ENCODE measurements at regions not wholly inside any gene's neighbourhood (a gene's known extent, or its start where the extent isn't known, plus 50 kb on each side); places are given as distances from the start of the nearest gene placed in this dataset.
A peak's percentile ranks its signal among the peaks of the same experiment; 100 is the strongest.
"Not testable (repeated sequence)": the region's sequence is repeated elsewhere in the genome, so short reads cannot be mapped to it uniquely, and the experiment has no call there.

DNA sequence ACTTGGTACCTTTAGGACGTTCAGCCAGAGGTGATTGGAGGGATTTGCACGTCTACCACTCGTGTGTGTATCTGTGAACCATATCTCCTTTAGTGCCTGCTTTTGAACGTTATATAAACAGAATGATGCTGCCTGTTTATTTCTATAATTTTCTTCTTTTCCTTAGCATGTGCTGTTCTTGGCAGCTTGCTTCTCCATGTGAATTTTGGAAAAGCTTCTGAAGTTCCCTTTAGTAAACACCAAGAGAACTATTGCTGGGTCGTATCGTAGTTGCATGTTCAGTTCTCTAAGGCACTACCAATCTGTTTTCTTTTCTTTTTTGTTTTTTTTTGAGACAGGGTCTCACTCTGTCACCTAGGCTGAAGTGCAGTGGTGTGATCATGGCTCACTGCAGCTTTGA lies 73.8 kb upstream of the FANCC start:
- not testable (repeated sequence) for DNase-seq (ENCODE audit: low spot score)

DNA sequence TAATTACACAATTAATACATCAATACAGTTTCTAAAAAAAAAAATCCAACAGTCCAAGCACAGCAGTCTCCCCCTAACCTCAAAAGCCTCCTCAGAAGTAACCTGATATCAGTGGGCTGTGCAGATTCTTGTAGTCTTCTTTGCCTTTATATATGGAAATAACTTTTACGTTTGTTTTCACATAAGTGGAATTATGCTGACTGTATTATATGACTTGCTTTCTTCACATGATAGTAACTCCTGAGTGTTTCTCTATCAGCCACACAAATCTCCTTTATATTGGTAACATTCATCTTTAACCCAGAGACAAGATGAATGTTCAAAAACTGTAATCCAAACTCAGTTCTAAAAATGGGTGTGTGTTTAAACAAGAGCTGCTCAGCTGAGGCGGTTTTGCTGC lies 71.9 kb upstream of the FANCC start:
- DNase-seq (ENCODE audit: low spot score): no peak

DNA sequence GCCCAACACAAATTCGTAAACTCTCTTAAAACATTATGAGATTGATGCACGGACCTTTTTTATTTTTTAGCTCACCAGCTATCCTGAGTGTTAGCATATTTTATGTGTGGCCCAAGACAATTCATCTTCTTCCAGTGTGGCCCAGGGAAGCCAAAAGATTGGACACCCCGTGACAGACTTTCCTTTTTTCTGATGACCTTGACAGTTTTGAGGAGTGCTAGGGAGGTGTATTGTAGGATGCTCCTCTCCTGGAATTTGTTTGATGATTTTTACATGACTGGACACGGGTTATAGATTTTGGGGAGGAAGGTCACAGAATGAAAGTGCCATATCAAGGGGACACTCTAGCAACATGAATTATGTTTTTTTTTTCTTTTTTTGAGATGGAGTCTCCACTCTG lies 69.3 kb upstream of the FANCC start:
- DNase-seq (ENCODE audit: low spot score): no peak

DNA sequence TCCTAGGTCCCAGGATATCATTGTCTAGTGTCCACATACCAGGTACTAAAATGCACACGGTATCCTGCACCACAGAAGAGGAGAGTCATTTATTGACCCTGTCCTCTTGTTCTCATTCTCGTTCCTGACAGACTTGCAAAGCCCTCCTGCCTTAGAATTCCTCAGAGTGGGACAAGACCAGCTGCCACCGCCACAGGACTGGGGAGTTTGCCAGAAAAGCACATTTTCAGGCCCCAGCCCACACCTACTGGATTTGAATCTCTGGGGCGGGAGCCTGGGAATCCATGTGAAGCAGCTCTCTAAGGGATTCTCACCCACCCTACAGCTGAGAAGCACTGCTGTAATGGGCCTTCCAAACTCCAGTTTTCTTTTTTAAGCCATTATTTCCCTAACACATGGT lies 68.0 kb upstream of the FANCC start:
- DNase-seq (ENCODE audit: low spot score): no peak

DNA sequence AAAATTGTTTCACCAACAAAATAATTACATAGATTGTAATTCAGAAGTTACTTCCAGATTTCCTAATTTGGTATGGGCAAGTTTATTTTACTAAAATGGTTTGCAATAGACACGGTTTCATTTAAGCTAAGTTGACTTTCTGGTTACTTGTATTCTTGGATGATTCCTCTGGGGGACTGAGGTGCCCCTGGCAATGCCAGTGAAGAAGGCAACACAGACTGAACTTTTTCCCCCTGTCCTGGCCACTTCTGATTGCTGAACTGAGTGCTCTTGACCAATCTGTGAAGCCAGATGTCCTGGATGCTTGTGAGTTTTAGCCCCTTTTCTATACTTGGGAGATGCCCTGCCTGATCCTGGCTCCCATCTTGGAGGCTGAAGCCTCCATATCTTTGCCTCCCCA lies 66.3 kb upstream of the FANCC start:
- DNase-seq (ENCODE audit: low spot score): no peak

DNA sequence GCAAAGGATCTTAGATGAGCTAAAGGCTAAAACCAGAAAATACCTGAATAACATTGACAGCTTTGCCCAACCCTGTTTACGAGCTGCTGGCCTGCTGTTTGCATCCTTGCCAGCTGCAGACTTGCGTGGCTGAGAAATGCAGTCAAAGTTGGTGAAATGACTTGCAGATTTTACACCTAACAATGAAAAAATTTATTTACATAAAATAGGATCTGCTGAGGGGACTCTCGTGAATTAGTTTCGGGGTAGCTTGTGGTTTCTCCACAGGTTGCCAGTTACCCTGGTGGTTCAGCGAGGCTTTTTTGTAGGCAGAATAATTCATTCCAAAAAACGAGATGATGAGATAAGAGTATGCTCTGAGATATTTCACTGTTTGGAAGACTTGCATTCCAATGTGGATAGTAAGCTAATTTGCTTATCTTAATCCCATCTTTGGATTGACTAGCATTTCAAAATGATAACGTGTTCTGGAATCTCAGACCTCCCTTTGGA lies 65.7 kb upstream of the FANCC start:
- DNase-seq (ENCODE audit: low spot score): peak; percentile 82

DNA sequence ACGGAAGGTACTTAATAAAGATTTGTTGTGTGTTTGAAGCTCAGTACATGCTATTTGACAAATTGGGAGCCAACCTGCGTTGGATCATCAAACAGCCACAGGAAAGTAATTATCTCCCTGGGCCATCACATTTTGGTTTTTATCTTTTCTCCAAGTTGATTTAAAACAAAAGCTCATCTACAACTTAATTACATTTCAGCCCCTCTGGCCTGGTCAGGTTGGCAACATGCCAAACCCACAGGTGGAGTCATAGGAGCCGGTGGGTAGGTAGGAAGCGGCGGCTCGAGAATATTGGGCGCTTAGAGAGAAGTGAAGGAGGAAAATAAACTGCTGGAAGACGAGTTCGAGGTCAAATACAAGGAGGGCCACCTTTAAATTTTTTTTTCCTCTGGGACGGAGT lies 64.9 kb upstream of the FANCC start:
- no peak for DNase-seq (ENCODE audit: low spot score)

DNA sequence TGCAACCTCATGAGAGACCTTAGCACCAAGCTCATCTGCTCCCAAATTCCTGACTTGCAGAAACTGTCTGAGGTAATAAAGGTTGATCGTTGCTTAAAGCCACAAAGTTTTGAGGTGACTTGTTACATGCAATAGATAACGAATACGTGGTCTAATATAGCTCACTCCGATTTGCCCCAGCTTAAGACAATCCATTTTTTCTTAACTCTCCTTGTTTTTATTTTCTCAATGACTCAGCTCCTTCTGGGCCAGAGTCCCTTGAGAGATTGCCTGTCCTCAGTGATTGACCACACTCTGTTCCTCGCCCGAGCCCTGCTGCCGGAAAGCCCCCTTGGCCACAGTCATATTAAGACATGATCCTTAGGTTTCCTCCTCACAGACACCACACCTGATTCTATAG lies 63.7 kb upstream of the FANCC start:
- no peak for DNase-seq (ENCODE audit: low spot score)

DNA sequence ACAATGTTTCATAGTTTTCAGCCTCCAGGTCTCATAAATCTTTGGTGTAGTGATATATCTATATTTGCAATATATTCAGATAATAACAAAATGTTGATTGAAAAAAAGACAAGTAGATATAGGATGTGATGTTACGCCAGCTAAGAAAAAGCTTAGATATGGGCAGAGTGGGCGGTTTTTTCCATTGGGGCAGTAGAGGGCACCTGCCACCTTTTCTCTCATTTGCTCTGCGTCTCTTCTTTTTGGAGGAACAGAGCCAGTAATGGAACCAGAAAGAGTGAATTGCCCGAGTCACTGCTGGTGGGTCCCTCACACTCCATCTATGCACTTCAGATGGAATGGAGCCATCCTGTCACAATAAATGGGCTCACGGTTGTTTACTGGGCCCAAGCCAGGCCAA lies 62.1 kb upstream of the FANCC start:
- no peak for DNase-seq (ENCODE audit: low spot score)

DNA sequence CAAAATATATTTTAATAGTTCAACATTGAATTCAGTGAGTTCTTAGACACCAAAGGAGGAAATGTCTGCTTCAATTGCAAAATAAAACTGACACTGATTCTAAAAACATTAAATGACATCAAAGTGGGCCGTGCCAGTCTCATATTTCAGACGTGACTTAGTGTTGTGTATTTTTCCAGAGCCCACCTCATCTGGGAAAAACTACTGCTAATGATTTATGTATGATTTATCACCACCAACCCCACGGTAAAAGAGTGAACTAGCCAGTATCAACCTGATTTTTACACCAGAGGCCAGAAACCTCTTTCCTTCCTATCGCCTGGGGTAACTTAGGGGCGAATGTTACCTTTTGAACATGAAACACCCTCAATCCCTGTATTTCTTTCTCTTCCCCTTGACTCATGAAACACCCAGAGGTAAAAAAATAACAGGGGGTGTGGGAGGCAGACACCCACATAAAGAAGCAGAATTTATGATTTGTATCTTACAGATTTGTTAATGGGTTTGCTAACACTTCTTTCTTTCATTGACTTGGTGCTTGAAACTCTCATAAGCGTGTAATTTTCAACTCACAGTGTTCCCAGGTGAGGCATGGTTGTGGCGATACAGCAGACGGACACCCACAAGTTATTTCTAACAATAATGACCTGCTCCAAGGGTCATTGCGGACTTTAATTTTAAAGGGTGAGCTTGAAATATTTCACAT lies 56.4 kb upstream of the FANCC start:
- no peak for DNase-seq (ENCODE audit: low spot score)

DNA sequence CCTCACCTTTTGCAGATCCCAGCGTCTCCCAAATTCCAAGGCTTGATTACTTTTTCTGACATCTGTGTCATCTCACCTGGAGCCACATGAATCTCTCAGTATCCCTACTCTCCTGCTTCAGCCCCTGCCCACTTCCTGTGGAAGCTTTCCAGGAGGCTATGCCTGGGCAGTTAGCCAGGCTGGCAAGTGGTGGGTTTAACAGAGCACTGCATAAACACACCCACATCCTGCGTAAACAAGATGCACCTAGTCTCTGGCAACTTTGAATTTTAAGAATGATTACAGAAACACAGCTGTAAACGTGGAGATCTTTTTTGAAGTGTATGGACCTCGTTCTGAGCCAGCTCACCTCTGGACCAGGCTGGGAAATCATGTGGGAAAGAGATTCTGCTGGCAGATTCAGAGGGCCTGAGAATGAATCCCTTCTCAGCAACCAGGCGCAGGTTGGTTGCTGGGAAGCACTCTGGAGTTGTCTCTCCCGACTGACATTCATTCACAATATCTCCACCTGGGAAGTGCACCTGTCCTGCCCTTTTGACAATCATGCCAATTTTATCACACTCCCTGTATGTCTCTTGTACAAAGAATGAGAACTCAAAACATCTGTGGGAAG lies 55.7 kb upstream of the FANCC start:
- no peak for DNase-seq (ENCODE audit: low spot score)

DNA sequence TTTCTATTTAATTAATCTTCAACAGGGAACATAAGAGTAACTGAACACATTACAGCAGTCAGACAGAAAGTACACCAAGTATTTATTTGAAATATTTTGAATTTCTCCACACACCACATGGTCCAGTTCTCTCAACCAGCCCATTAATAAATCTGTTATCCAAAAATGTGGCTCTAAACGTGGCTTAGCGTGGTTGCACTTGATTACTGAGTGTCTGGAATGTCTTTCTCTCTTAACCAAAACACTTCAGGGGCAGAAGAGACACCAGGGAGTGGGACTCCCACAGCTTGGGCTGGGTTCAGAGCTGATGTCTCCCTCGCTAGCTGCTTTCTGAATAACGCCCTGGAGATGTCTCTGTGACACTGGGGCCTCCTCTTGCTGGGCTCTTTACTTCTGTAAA lies 52.6 kb upstream of the FANCC start:
- DNase-seq (ENCODE audit: low spot score): peak; percentile 66

DNA sequence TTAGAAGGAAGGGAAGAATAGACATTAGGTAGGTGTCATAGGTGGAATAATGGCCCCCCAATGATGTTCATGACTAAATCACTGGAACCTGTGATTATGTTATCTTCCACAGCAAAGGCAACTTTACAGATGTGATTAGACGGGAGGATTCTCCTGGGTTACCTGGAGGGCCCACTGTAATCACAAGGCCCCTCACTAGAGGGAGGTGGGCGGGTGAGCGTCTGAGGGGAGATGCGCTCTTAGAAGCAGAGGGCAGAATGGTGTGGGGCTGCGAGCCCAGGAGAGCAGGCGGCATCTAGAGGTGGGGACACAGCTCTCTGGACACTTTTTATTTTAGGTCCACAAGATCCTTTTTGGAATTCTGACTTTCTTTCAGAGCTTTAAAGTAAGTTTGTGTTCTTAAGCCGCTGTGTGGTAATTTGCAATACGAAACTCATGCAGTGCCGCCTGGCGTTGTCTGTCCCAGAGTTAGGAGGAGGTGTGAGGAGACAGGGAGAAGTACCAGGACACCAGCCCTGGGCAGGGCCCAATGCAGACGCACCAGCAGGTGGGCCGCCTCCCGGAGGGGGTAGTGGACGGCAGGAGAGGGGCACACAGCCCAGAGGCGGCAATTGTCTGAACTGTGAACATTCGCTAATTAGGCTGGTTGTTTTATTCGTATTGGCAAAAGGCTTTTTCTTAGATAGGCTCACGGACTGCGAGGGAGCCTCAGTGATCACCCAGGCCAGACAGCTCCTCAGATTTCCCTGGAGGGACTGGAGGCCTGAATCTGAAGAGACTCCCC lies 51.1 kb upstream of the FANCC start:
- DNase-seq (ENCODE audit: low spot score): no peak

Data from umbilical cord (tissue), 1 donor.